ENCODE measurements at regions not wholly inside any gene's neighbourhood (a gene's known extent, or its start where the extent isn't known, plus 50 kb on each side); places are given as distances from the start of the nearest gene placed in this dataset.

- no TSS peak for BruUV-seq (replicated peaks)
- Histone ChIP-seq H4K20me1 (ENCODE audit: insufficient read depth, low read length) (no peaks in the 10 kb centered on the region), H3K4me3 (ENCODE audit: insufficient read depth, low read depth, low read length) (no peak overlapping the region), H2AFZ (replicated peaks; ENCODE audit: low read length, poor library complexity) (no peak overlapping the region), H3K4ac (ENCODE audit: low read depth, low read length) (no peak overlapping the region), H3K79me1 (ENCODE audit: low read depth in 1 of 2, low read length in 2 of 2) (no peaks in the 10 kb centered on the region), H3K4me2 (ENCODE audit: low read depth, low read length) (no peak overlapping the region), H2BK20ac (ENCODE audit: low read depth, low read length) (no peak overlapping the region), H3K27ac (ENCODE audit: insufficient read depth, low read length) (no peak overlapping the region), H3K14ac (replicated peaks; ENCODE audit: low read depth, low read length) (no peak overlapping the region), H4K8ac (ENCODE audit: low read depth in 2 of 2, low read length in 2 of 2) (no peak overlapping the region), H4K5ac (ENCODE audit: low read depth, low read length) (no peak overlapping the region), H3K18ac (ENCODE audit: low read depth, low read length) (no peak overlapping the region), H3K56ac (ENCODE audit: extremely low read depth, insufficient read depth, low read length) (no peak overlapping the region), H3K27me3 (ENCODE audit: control insufficient read depth, insufficient read depth, low read length) (peaks cover 38% of the 10 kb centered on the region), H2AK9ac (replicated peaks; ENCODE audit: low read depth, low read length, poor library complexity) (no peak overlapping the region), H2BK5ac (ENCODE audit: low read depth, low read length, poor library complexity, severe bottlenecking) (no peak overlapping the region), H3K4me1 (ENCODE audit: control insufficient read depth, insufficient read depth, low read length) (no peaks in the 10 kb centered on the region), H4K91ac (ENCODE audit: insufficient read depth, low read depth, low read length) (no peak overlapping the region), H2BK120ac (ENCODE audit: low read depth, low read length) (no peak overlapping the region), H3K9ac (ENCODE audit: low read depth, low read length) (no peak overlapping the region), H3K23ac (ENCODE audit: low read depth, low read length) (no peak overlapping the region), H2AK5ac (ENCODE audit: low read depth, low read length) (no peak overlapping the region), H3K36me3 (ENCODE audit: control insufficient read depth, insufficient read depth, low read length) (no peaks in the 10 kb centered on the region), H3K9me1 (ENCODE audit: insufficient read depth, low read length) (no peaks in the 10 kb centered on the region), H2BK15ac (ENCODE audit: low read depth, low read length) (no peak overlapping the region), H3K9me3 (ENCODE audit: control insufficient read depth, insufficient read depth, low read length) (0 out of 2 replicates have a peak, but pooled peaks cover 2% of the 10 kb centered on the region)
- ATAC-seq (ENCODE audit: low read depth) (no peak), DNase-seq (no peak)
- in situ Hi-C loops (cut with MboI; ENCODE audit: low sequenced_read_pairs) (no loop called here), dilution Hi-C loops (cut with HindIII; ENCODE audit: low sequenced_read_pairs, unreplicated experiment) (no loop called here), intact Hi-C loops (cut with micrococcal nuclease) (no loop called here)
- no peak for TF ChIP-seq RAD21 (IDR thresholded peaks at IDR 0.05; ENCODE audit: low read length)
- TF ChIP-seq CEBPB (IDR thresholded peaks at IDR 0.05; ENCODE audit: low read depth, low read length) = no peak
- ChIA-PET CTCF (no interaction called here), POLR2A (ENCODE audit: unreplicated experiment) (no interaction called here)
- no CpG with 5 or more reads among the region's 2 CpGs for WGBS, 2 experiments (ENCODE audit: extremely low coverage in 2 of 2, insufficient read length in 1 of 2)
Measured at GRCh38 chr17:65474660-65475059, 86.8 kb downstream of the AXIN2 start.

Measured in IMR-90 (cell line).